Suprapubic skin (tissue), 4 donors: ENCODE measurements at regions not wholly inside any gene's neighbourhood (a gene's known extent, or its start where the extent isn't known, plus 50 kb on each side); places are given as distances from the start of the nearest gene placed in this dataset.

Experiments
- DNase-seq, 2 donors: peaks; one replicate each; pipeline ENCODE4 v3.0.0-alpha.2; 2019; ENCODE audit warnings: low spot score in 2 of 2
- H3K27ac ChIP-seq: fragments of 200-600 bp; sonication (generic); one replicate; pipeline ENCODE4 v1.5.1; 2019
- H3K27me3 ChIP-seq: fragments of 200-600 bp; sonication (generic); one replicate; pipeline ENCODE4 v1.5.1; 2019
- H3K36me3 ChIP-seq: fragments of 200-600 bp; sonication (generic); one replicate; pipeline ENCODE4 v1.5.1; 2019
- H3K4me1 ChIP-seq: fragments of 200-600 bp; sonication (generic); one replicate; pipeline ENCODE4 v1.5.1; 2019
- H3K4me3 ChIP-seq: fragments of 200-600 bp; sonication (generic); one replicate; pipeline ENCODE4 v1.5.1; 2019; ENCODE audit warnings: mild to moderate bottlenecking
- H3K9me3 ChIP-seq: fragments of 200-600 bp; sonication (generic); one replicate; pipeline ENCODE4 v1.5.1; 2019
- CTCF ChIP-seq, 2 donors: fragments of 200-600 bp in 1 of 2; fragments of 450-650 bp in 1 of 2; sonication (generic) in 1 of 2; IDR thresholded peaks; one replicate each; pipeline ENCODE4 v1.5.1; 2016 to 2019; ENCODE audit warnings: antibody characterized with exemption in 2 of 2, mild to moderate bottlenecking in 1 of 2, moderate library complexity in 1 of 2
- EP300 ChIP-seq: sonication (generic); formaldehyde crosslinking; IDR thresholded peaks from one replicate; pipeline ENCODE4 v1.6.1; 2017; ENCODE audit warnings: antibody characterized with exemption
- POLR2A ChIP-seq, 2 donors: fragments of 450-650 bp; IDR thresholded peaks; one replicate each; pipeline ENCODE4 v1.6.1; 2017; ENCODE audit warnings: antibody characterized with exemption in 2 of 2, mild to moderate bottlenecking in 2 of 2, moderate library complexity in 2 of 2
- POLR2AphosphoS5 ChIP-seq, 3 donors: sonication (generic); formaldehyde crosslinking; IDR thresholded peaks; one replicate each; pipeline ENCODE4 v1.6.1; 2017; ENCODE audit warnings: antibody characterized with exemption in 3 of 3
- WGBS: methylation state at CpG from one replicate; pipeline ENCODE4 v1.1.5; 2018; 5-methylcytosine and 5-hydroxymethylcytosine counted together

GRCh38 chr9:105828171-105828570 is 133.8 kb downstream of the TMEM38B start:
- DNase-seq = no peak
- TF ChIP-seq EP300 = no peak
- no peak for TF ChIP-seq POLR2A (IDR thresholded peaks at IDR 0.05)
- no peak for TF ChIP-seq CTCF (IDR thresholded peaks at IDR 0.05)
- TF ChIP-seq POLR2AphosphoS5 (IDR thresholded peaks at IDR 0.05) = no peak
- Histone ChIP-seq H3K27ac (no peak overlapping the region), H3K9me3 (no peaks in the 10 kb centered on the region), H3K4me1 (no peaks in the 10 kb centered on the region), H3K4me3 (no peak overlapping the region), H3K27me3 (no peaks in the 10 kb centered on the region), H3K36me3 (no peaks in the 10 kb centered on the region)
- WGBS = 100% methylated on average over 2 of the region's 2 CpGs

- no peaks in the 10 kb centered on the region for H3K27me3 ChIP-seq
- H3K4me3 ChIP-seq = no peak overlapping the region
- no peak overlapping the region for H3K27ac ChIP-seq
- H3K9me3 ChIP-seq = no peaks in the 10 kb centered on the region
- no peaks in the 10 kb centered on the region for H3K4me1 ChIP-seq
- no peak for DNase-seq
- no peaks in the 10 kb centered on the region for H3K36me3 ChIP-seq
- 33% methylated on average over 1 of the region's 1 CpG for WGBS
- TF ChIP-seq CTCF (IDR thresholded peaks at IDR 0.05) (no peak), POLR2A (IDR thresholded peaks at IDR 0.05) (no peak), POLR2AphosphoS5 (IDR thresholded peaks at IDR 0.05) (no peak), EP300 (no peak)
Observed at GRCh38 chr9:105828596-105829213, 134.4 kb downstream of the TMEM38B start.

GRCh38 chr9:105830461-105830860 is 136.1 kb downstream of the TMEM38B start:
- no peak overlapping the region for H3K27ac ChIP-seq
- no peaks in the 10 kb centered on the region for H3K36me3 ChIP-seq
- no peaks in the 10 kb centered on the region for H3K4me1 ChIP-seq
- TF ChIP-seq POLR2A (IDR thresholded peaks at IDR 0.05) (no peak), CTCF (IDR thresholded peaks at IDR 0.05) (no peak), EP300 (no peak), POLR2AphosphoS5 (IDR thresholded peaks at IDR 0.05) (no peak)
- no peaks in the 10 kb centered on the region for H3K9me3 ChIP-seq
- no peak for DNase-seq
- 79% methylated on average over 1 of the region's 1 CpG for WGBS
- H3K27me3 ChIP-seq = no peaks in the 10 kb centered on the region
- no peak overlapping the region for H3K4me3 ChIP-seq

DNA sequence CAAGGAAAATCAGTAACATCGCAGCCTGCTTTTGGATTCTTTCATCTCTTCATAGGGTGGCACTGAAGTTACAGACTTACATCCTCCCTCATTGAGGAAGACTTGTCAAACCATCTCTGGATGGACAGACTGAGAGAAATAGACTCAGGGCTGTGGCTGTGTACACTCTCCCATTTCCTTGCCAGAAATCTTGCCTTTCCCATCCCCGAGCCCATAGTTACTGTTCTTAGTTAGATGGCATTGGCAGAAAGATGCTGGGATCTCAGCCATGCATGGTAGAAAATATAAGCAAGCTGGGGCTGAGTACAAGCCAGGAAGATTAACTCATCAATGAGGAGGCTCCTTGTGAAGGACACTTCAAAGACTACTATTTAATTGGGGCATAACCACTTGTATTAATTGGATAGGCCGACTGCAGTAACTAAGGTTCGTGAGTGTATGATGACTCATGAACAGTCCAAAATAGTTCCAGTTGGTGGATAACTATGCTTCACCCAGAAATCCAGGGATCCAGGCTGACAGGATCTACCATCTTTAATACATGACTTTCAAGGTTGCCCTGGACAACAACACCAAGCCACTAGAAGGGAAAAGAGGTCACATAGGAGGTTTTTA is 137.9 kb downstream of the TMEM38B start:
- Histone ChIP-seq H3K27me3 (no peaks in the 10 kb centered on the region), H3K4me3 (no peak overlapping the region), H3K9me3 (no peaks in the 10 kb centered on the region), H3K4me1 (no peaks in the 10 kb centered on the region), H3K36me3 (no peaks in the 10 kb centered on the region), H3K27ac (no peak overlapping the region)
- 55% methylated on average over 4 of the region's 4 CpGs for WGBS
- DNase-seq = no peak
- TF ChIP-seq CTCF (IDR thresholded peaks at IDR 0.05) = no peak
- no peak for TF ChIP-seq POLR2A (IDR thresholded peaks at IDR 0.05)
- TF ChIP-seq EP300 = no peak
- TF ChIP-seq POLR2AphosphoS5 (IDR thresholded peaks at IDR 0.05) = no peak

DNA sequence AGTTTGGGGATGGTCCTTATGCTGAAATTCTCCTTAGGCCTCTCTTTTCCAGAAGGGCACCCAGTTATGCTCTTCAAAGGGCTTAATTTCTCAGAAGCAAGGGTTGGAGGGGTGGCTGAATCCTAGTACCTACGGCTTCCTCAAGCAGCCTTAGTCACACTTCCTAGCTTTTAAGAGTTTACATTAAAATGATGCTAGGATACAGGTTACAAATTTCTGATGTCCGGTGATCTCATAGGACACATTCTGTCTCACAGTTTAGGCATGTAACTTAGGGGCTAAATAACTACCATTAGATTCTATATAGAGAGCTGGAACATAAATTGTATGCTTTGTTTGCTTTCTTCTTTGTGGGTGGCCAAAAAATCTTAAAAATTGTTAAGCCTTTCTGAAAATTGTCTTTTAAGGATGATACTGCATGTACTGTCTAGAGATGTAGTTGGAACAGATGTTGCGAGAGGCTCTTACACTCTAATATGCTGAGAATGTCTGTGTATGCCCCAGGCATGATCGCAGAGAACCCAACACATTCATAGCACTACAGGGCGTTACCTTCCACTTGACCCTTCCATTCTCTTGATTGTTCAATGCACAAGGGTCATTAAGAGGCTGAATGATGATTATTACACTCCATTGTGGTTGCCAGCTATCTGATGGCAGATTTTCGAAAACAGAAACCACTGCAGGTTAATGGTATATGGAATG is 139.1 kb downstream of the TMEM38B start:
- 93% methylated on average over 6 of the region's 6 CpGs for WGBS
- no peaks in the 10 kb centered on the region for H3K9me3 ChIP-seq
- TF ChIP-seq EP300 (no peak), POLR2AphosphoS5 (IDR thresholded peaks at IDR 0.05) (no peak), POLR2A (IDR thresholded peaks at IDR 0.05) (no peak), CTCF (IDR thresholded peaks at IDR 0.05) (no peak)
- H3K27ac ChIP-seq = no peak overlapping the region
- H3K27me3 ChIP-seq = no peaks in the 10 kb centered on the region
- no peak overlapping the region for H3K4me3 ChIP-seq
- H3K4me1 ChIP-seq = no peaks in the 10 kb centered on the region
- no peaks in the 10 kb centered on the region for H3K36me3 ChIP-seq
- no peak for DNase-seq
